ENCODE measurements at regions not wholly inside any gene's neighbourhood (a gene's known extent, or its start where the extent isn't known, plus 50 kb on each side); places are given as distances from the start of the nearest gene placed in this dataset.

GRCh38 chr17:52995147-52995546 is 827.6 kb upstream of the KIF2B start:
- H2AFZ ChIP-seq (ENCODE audit: insufficient read depth, low read depth, low read length, poor library complexity, severe bottlenecking): no peak overlapping the region
- H3K27ac Mint-ChIP-seq: no peak overlapping the region
- H3K79me2 ChIP-seq (ENCODE audit: insufficient read depth, low read length): no peaks in the 10 kb centered on the region
- intact Hi-C loops (cut with micrococcal nuclease): no loop called here
- H3K9me3 Mint-ChIP-seq: peaks cover 1 to 22% (median 5%) of the 10 kb centered on the region in 7 donors
- no peaks in the 10 kb centered on the region for H4K20me1 ChIP-seq (ENCODE audit: insufficient read depth, low read length)
- H3K27ac ChIP-seq (ENCODE audit: low read depth in 1 of 2, low read length in 2 of 2): no peak overlapping the region
- H3K9me3 ChIP-seq (replicated peaks in 1 of 2; ENCODE audit: control insufficient read depth in 1 of 2, insufficient read depth in 1 of 2, low read length in 2 of 2): peaks cover 14 to 18% of the 10 kb centered on the region in 2 donors
- H3K36me3 ChIP-seq (replicated peaks in 1 of 2; ENCODE audit: control insufficient read depth in 1 of 2, insufficient read depth in 2 of 2, low read length in 2 of 2): no peaks in the 10 kb centered on the region
- no peak for TF ChIP-seq CTCF (IDR thresholded peaks at IDR 0.05)
- H3K27me3 ChIP-seq (ENCODE audit: control insufficient read depth in 2 of 2, insufficient read depth in 2 of 2, low read length in 2 of 2): no peaks in the 10 kb centered on the region
- no peak overlapping the region for H3K4me3 Mint-ChIP-seq
- no peak overlapping the region for H3K4me2 ChIP-seq (replicated peaks; ENCODE audit: extremely low read depth, low read length, poor library complexity, severe bottlenecking)
- no peak overlapping the region for H3K4me3 ChIP-seq (replicated peaks in 1 of 3; ENCODE audit: low read depth in 2 of 3, low read length in 3 of 3)
- H3K9ac ChIP-seq (ENCODE audit: insufficient read depth, low read length, poor library complexity, severe bottlenecking): no peak overlapping the region
- DNase-seq: no peak
- H3K27me3 Mint-ChIP-seq (ENCODE audit: low read depth in 3 of 3): no peaks in the 10 kb centered on the region
- no peaks in the 10 kb centered on the region for H3K4me1 ChIP-seq (ENCODE audit: control insufficient read depth in 1 of 2, insufficient read depth in 2 of 2, low read length in 2 of 2)
- no peaks in the 10 kb centered on the region for H3K36me3 Mint-ChIP-seq
- H3K4me1 Mint-ChIP-seq: no peaks in the 10 kb centered on the region
- WGBS (ENCODE audit: insufficient coverage): no CpG with 5 or more reads among the region's 1 CpG

- Histone ChIP-seq H3K79me2 (ENCODE audit: insufficient read depth, low read length) (no peaks in the 10 kb centered on the region), H3K9me3 (replicated peaks in 1 of 2; ENCODE audit: control insufficient read depth in 1 of 2, insufficient read depth in 1 of 2, low read length in 2 of 2) (peaks cover 0 to under 1% of the 10 kb centered on the region in 2 donors), H2AFZ (ENCODE audit: insufficient read depth, low read depth, low read length, poor library complexity, severe bottlenecking) (no peak overlapping the region), H3K9ac (ENCODE audit: insufficient read depth, low read length, poor library complexity, severe bottlenecking) (no peak overlapping the region), H3K4me2 (replicated peaks; ENCODE audit: extremely low read depth, low read length, poor library complexity, severe bottlenecking) (no peak overlapping the region), H3K36me3 (replicated peaks in 1 of 2; ENCODE audit: control insufficient read depth in 1 of 2, insufficient read depth in 2 of 2, low read length in 2 of 2) (no peaks in the 10 kb centered on the region), H3K4me3 (replicated peaks in 1 of 3; ENCODE audit: low read depth in 2 of 3, low read length in 3 of 3) (no peak overlapping the region), H3K27me3 (ENCODE audit: control insufficient read depth in 2 of 2, insufficient read depth in 2 of 2, low read length in 2 of 2) (no peaks in the 10 kb centered on the region), H4K20me1 (ENCODE audit: insufficient read depth, low read length) (no peaks in the 10 kb centered on the region), H3K27ac (ENCODE audit: low read depth in 1 of 2, low read length in 2 of 2) (no peak overlapping the region), H3K4me1 (ENCODE audit: control insufficient read depth in 1 of 2, insufficient read depth in 2 of 2, low read length in 2 of 2) (no peaks in the 10 kb centered on the region)
- peak overlapping the region in 1 of 7 donors; percentile 8 for H3K27ac Mint-ChIP-seq
- no peaks in the 10 kb centered on the region for H3K4me1 Mint-ChIP-seq
- TF ChIP-seq CTCF (IDR thresholded peaks at IDR 0.05): no peak
- WGBS (ENCODE audit: insufficient coverage): no CpG with 5 or more reads among the region's 4 CpGs
- no peak overlapping the region for H3K4me3 Mint-ChIP-seq
- peaks cover 0 to 10% (median 3%) of the 10 kb centered on the region in 7 donors for H3K9me3 Mint-ChIP-seq
- intact Hi-C loops (cut with micrococcal nuclease): no loop called here
- H3K36me3 Mint-ChIP-seq: no peaks in the 10 kb centered on the region
- H3K27me3 Mint-ChIP-seq (ENCODE audit: low read depth in 3 of 3): peaks cover 0 to 1% (median 1%) of the 10 kb centered on the region in 3 donors
- DNase-seq: no peak
Measured at GRCh38 chr17:52986056-52986662, 827.6 kb upstream of the CA10 start.
